Type B pancreatic cell (in vitro differentiated cells): ENCODE measurements at regions not wholly inside any gene's neighbourhood (a gene's known extent, or its start where the extent isn't known, plus 50 kb on each side); places are given as distances from the start of the nearest gene placed in this dataset.

Experiments used
- DNase-seq: peaks from one replicate; pipeline ENCODE4 v3.0.0; 2021; ENCODE audit warnings: mixed read lengths; ENCODE audit not compliant: unreplicated experiment; ENCODE audit errors: extremely low spot score
- H3K27ac Mint-ChIP-seq: 2 replicates; pipeline ENCODE4 v1.8.0; 2021; ENCODE audit warnings: mild to moderate bottlenecking, mixed read lengths
- H3K27me3 Mint-ChIP-seq: 2 replicates; pipeline ENCODE4 v1.8.0; 2021; ENCODE audit warnings: mixed read lengths
- H3K36me3 Mint-ChIP-seq: 2 replicates; pipeline ENCODE4 v1.8.0; 2021; ENCODE audit warnings: mixed read lengths
- H3K4me1 Mint-ChIP-seq: one replicate; pipeline ENCODE4 v1.8.0; 2021; ENCODE audit warnings: mixed read lengths; ENCODE audit not compliant: unreplicated experiment
- H3K4me3 Mint-ChIP-seq: 2 replicates; pipeline ENCODE4 v1.8.0; 2021; ENCODE audit warnings: mild to moderate bottlenecking, mixed read lengths
- H3K9me3 Mint-ChIP-seq: 2 replicates; pipeline ENCODE4 v1.8.0; 2021; ENCODE audit warnings: mixed read lengths
- TF ChIP-seq, protein P1 (sequence below): fragments of 200-600 bp; sonication (generic); conservative IDR thresholded peaks from 2 replicates; pipeline ENCODE4 v1.5.0; 2021; ENCODE audit warnings: antibody characterized with exemption, mild to moderate bottlenecking

GRCh38 chr10:78765726-78766335 lies 302.9 kb upstream of the ZMIZ1 start:
- TF ChIP-seq, protein P1, sequence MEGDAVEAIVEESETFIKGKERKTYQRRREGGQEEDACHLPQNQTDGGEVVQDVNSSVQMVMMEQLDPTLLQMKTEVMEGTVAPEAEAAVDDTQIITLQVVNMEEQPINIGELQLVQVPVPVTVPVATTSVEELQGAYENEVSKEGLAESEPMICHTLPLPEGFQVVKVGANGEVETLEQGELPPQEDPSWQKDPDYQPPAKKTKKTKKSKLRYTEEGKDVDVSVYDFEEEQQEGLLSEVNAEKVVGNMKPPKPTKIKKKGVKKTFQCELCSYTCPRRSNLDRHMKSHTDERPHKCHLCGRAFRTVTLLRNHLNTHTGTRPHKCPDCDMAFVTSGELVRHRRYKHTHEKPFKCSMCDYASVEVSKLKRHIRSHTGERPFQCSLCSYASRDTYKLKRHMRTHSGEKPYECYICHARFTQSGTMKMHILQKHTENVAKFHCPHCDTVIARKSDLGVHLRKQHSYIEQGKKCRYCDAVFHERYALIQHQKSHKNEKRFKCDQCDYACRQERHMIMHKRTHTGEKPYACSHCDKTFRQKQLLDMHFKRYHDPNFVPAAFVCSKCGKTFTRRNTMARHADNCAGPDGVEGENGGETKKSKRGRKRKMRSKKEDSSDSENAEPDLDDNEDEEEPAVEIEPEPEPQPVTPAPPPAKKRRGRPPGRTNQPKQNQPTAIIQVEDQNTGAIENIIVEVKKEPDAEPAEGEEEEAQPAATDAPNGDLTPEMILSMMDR: no peak
- DNase-seq: no peak
- Mint-ChIP-seq H3K9me3 (peaks cover 5% of the 10 kb centered on the region), H3K27me3 (no peaks in the 10 kb centered on the region), H3K27ac (no peak overlapping the region), H3K36me3 (no peaks in the 10 kb centered on the region), H3K4me3 (no peak overlapping the region), H3K4me1 (peaks cover 58% of the 10 kb centered on the region)

- Mint-ChIP-seq H3K27ac (no peak overlapping the region), H3K9me3 (peaks cover 5% of the 10 kb centered on the region), H3K27me3 (no peaks in the 10 kb centered on the region), H3K4me3 (no peak overlapping the region), H3K36me3 (no peaks in the 10 kb centered on the region), H3K4me1 (peaks cover 61% of the 10 kb centered on the region)
- TF ChIP-seq, protein P1: no peak
- no peak for DNase-seq
Observed at GRCh38 chr10:78766603-78767002, 302.2 kb upstream of the ZMIZ1 start.

- peak overlapping the region; percentile 7 for H3K4me3 Mint-ChIP-seq
- H3K9me3 Mint-ChIP-seq: peaks cover 2% of the 10 kb centered on the region
- H3K36me3 Mint-ChIP-seq: no peaks in the 10 kb centered on the region
- TF ChIP-seq, protein P1: no peak
- DNase-seq: no peak
- no peaks in the 10 kb centered on the region for H3K27me3 Mint-ChIP-seq
- H3K27ac Mint-ChIP-seq: peak overlapping the region; percentile 26
- H3K4me1 Mint-ChIP-seq: peaks cover 61% of the 10 kb centered on the region
Observed at GRCh38 chr10:78768041-78768835, 300.5 kb upstream of the ZMIZ1 start.

DNA sequence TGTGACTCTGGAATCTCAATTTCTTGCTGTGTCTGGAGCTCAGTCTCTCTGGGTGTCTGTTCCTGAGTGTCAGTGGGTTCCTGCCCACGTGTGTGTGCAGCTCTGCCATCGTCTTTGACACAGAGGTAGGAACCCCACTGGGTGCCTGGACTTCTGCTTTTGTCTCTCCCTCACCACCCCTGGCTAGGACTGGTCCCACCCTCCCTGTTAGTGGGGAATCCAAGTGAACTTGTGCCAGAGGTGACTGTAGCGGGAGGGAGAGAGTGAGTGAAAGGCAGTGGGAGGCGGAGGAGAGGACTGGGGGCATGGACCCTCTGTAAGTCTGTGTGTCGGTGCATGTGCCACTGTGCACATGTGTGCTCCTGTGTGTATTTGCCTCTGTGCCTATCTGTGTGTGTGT lies 299.9 kb upstream of the ZMIZ1 start:
- Mint-ChIP-seq H3K9me3 (no peaks in the 10 kb centered on the region), H3K36me3 (no peaks in the 10 kb centered on the region), H3K4me3 (no peak overlapping the region), H3K27ac (peak overlapping the region; percentile 26), H3K4me1 (peaks cover 54% of the 10 kb centered on the region), H3K27me3 (no peaks in the 10 kb centered on the region)
- DNase-seq: no peak
- TF ChIP-seq, protein P1: no peak

DNA sequence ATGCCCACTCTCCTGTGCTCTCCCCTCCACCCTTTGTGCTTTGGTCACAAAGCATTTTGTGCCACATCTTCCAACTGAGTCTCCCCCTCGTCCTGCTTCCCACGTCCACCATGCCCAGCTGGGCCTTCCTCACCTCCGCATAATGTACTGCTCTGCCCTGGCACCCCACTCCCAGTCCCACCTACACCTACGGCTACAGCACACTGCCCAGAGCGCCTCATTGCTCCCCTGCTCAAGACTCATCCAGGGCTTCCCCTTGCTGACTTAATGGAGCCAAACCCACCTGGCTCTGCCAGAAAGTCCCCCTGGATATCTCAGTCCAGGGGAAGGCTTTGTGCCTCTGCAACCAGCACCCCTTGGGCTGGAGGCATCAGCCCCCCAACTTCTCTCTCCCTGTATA lies 299.2 kb upstream of the ZMIZ1 start:
- TF ChIP-seq, protein P1: no peak
- DNase-seq: no peak
- Mint-ChIP-seq H3K4me1 (peaks cover 48% of the 10 kb centered on the region), H3K36me3 (no peaks in the 10 kb centered on the region), H3K27ac (peak overlapping the region; percentile 26), H3K4me3 (no peak overlapping the region), H3K9me3 (no peaks in the 10 kb centered on the region), H3K27me3 (no peaks in the 10 kb centered on the region)
